NB4 (cell line): ENCODE measurements at regions not wholly inside any gene's neighbourhood (a gene's known extent, or its start where the extent isn't known, plus 50 kb on each side); places are given as distances from the start of the nearest gene placed in this dataset.

Source experiments
- DNase-seq: peaks from one replicate; pipeline ENCODE4 v3.0.0; 2010; ENCODE audit warnings: low read depth
- H3K4me3 ChIP-seq: one replicate; pipeline ENCODE4 v1.5.1; 2011; ENCODE audit warnings: mild to moderate bottlenecking, low read depth, low read length, moderate library complexity
- CTCF ChIP-seq: IDR thresholded peaks from one replicate; pipeline ENCODE4 v1.5.1; 2012; ENCODE audit warnings: low read depth, low read length
- MAX ChIP-seq: IDR thresholded peaks from 2 replicates; pipeline ENCODE4 v1.6.1; 2011; ENCODE audit warnings: low read depth, low read length
- MYC ChIP-seq: IDR thresholded peaks from 2 replicates; pipeline ENCODE4 v1.6.1; 2011; ENCODE audit warnings: low read depth, low read length
- POLR2A ChIP-seq: IDR thresholded peaks from 2 replicates; pipeline ENCODE4 v1.6.1; 2011; ENCODE audit warnings: mild to moderate bottlenecking; ENCODE audit not compliant: insufficient read length; ENCODE audit errors: extremely low read depth

- no peak for DNase-seq
- no peak overlapping the region for H3K4me3 ChIP-seq
- TF ChIP-seq MAX (no peak), MYC (no peak), CTCF (no peak), POLR2A (no peak)
Measured at GRCh38 chr12:25041006-25041741, 92.3 kb upstream of the BCAT1 start.

DNA sequence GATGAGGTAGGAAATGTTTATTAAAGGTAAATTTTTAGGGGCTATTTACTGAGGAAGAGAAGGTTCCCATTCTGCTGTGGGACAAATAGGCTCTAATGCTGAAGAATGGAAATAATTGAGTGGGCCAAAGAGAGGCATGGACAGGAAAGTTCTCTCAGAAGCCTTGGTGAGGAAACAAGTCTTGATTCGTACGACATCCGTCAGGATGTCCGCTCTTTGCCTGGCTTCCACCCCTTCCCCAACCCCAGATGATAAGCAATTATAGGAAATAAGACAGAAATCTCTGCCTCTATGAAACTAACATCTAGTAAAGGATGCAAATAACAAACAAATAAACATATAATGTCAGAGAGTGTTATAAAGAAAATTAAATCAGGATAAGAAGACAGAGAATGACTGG is 91.7 kb upstream of the BCAT1 start:
- TF ChIP-seq MAX (no peak), CTCF (no peak), MYC (no peak), POLR2A (no peak)
- DNase-seq, result no peak
- H3K4me3 ChIP-seq, result no peak overlapping the region

- no peak overlapping the region for H3K4me3 ChIP-seq
- no peak for DNase-seq
- TF ChIP-seq CTCF (no peak), POLR2A (no peak), MYC (no peak), MAX (no peak)
Measured at GRCh38 chr12:25034676-25035075, 85.8 kb upstream of the BCAT1 start.

- DNase-seq, result no peak
- TF ChIP-seq CTCF (no peak), POLR2A (no peak)
- H3K4me3 ChIP-seq, result no peak overlapping the region
Measured at GRCh38 chr12:25025951-25026490, 77.1 kb upstream of the BCAT1 start.

GRCh38 chr12:25025260-25025659 is 76.4 kb upstream of the BCAT1 start:
- no peak for DNase-seq
- H3K4me3 ChIP-seq, result no peak overlapping the region
- TF ChIP-seq CTCF, result no peak
- TF ChIP-seq POLR2A, result no peak
- TF ChIP-seq MAX, result no peak
- no peak for TF ChIP-seq MYC
